Neural cell (in vitro differentiated cells): ENCODE measurements at regions not wholly inside any gene's neighbourhood (a gene's known extent, or its start where the extent isn't known, plus 50 kb on each side); places are given as distances from the start of the nearest gene placed in this dataset.

ENCODE experiments used
- H2AFZ ChIP-seq: fragments of 200-600, 300-800 bp; sonication (generic), shearing (Covaris generic); 2 replicates; pipeline ENCODE4 v1.6.0; 2014; ENCODE audit warnings: low read depth, mild to moderate bottlenecking, antibody characterized with exemption, low read length, moderate library complexity
- H3F3A ChIP-seq: fragments of 200-600 bp; shearing (Covaris generic); 2 replicates; pipeline ENCODE4 v1.6.1; 2016; ENCODE audit warnings: mild to moderate bottlenecking, moderate library complexity, mixed read lengths, antibody characterized with exemption, low read length; ENCODE audit not compliant: insufficient read depth, poor library complexity, severe bottlenecking
- H3K27ac ChIP-seq: fragments of 200-600, 300-800 bp; sonication (generic), shearing (Covaris generic); 2 replicates; pipeline ENCODE4 v1.5.1; 2014; ENCODE audit warnings: mild to moderate bottlenecking, low read length, moderate library complexity
- H3K27me3 ChIP-seq: fragments of 300-800, 200-600 bp; sonication (generic), shearing (Covaris generic); 2 replicates; pipeline ENCODE4 v1.6.0; 2014; ENCODE audit warnings: mild to moderate bottlenecking, low read depth, low read length, moderate library complexity; ENCODE audit not compliant: insufficient read depth
- H3K36me3 ChIP-seq: fragments of 300-800, 200-600 bp; sonication (generic), shearing (Covaris generic); 2 replicates; pipeline ENCODE4 v1.5.1; 2014; ENCODE audit warnings: mild to moderate bottlenecking, antibody characterized with exemption, low read length, moderate library complexity; ENCODE audit not compliant: insufficient read depth
- H3K4me2 ChIP-seq: fragments of 300-800, 200-600 bp; sonication (generic), shearing (Covaris generic); 2 replicates; pipeline ENCODE4 v1.6.0; 2014; ENCODE audit warnings: mild to moderate bottlenecking, low read length
- H3K4me3 ChIP-seq: fragments of 300-800, 200-600 bp; sonication (generic), shearing (Covaris generic); 2 replicates; pipeline ENCODE4 v1.5.1; 2014; ENCODE audit warnings: mild to moderate bottlenecking, low read length, moderate library complexity
- H3K79me2 ChIP-seq: fragments of 200-600 bp; shearing (Covaris generic); replicated peaks from 2 replicates; pipeline ENCODE4 v1.6.0; 2014; ENCODE audit warnings: mild to moderate bottlenecking, low read length, moderate library complexity; ENCODE audit not compliant: insufficient read depth
- H3K9ac ChIP-seq: fragments of 300-800, 200-600 bp; sonication (generic), shearing (Covaris generic); 2 replicates; pipeline ENCODE4 v1.6.1; 2016; ENCODE audit warnings: mild to moderate bottlenecking, low read length, mixed read lengths
- H3K9me2 ChIP-seq: fragments of 200-600 bp; shearing (Covaris generic); 2 replicates; pipeline ENCODE4 v1.6.1; 2016; ENCODE audit warnings: mild to moderate bottlenecking, low read length, mixed read lengths; ENCODE audit not compliant: insufficient read depth
- H3K9me3 ChIP-seq: fragments of 200-600, 300-800 bp; sonication (generic), shearing (Covaris generic); 2 replicates; pipeline ENCODE4 v1.6.1; 2016; ENCODE audit warnings: mild to moderate bottlenecking, mixed run types, low read length, moderate library complexity, mixed read lengths
- H4K20me1 ChIP-seq: fragments of 200-600 bp; shearing (Covaris generic); 2 replicates; pipeline ENCODE4 v1.6.1; 2016; ENCODE audit warnings: mild to moderate bottlenecking, mixed run types; ENCODE audit not compliant: insufficient read depth
- EP300 ChIP-seq: fragments of 450-650 bp; conservative IDR thresholded peaks from 2 replicates; pipeline ENCODE4 v1.6.1; 2014; ENCODE audit warnings: antibody characterized with exemption, mild to moderate bottlenecking, moderate library complexity; ENCODE audit not compliant: poor library complexity, severe bottlenecking
- EZH2 ChIP-seq: fragments of 200-600, 300-800 bp; shearing (Covaris generic), sonication (generic); IDR thresholded peaks from 2 replicates; pipeline ENCODE4 v1.6.1; 2014; ENCODE audit warnings: antibody characterized with exemption, low read length, borderline replicate concordance, mild to moderate bottlenecking; ENCODE audit not compliant: insufficient read depth, poor library complexity, severe bottlenecking
- MXI1 ChIP-seq: fragments of 450-650 bp; conservative IDR thresholded peaks from 2 replicates; pipeline ENCODE4 v1.6.1; 2014; ENCODE audit warnings: antibody characterized with exemption, mild to moderate bottlenecking; ENCODE audit not compliant: poor library complexity, severe bottlenecking
- POLR2AphosphoS5 ChIP-seq: IDR thresholded peaks from 2 replicates; pipeline ENCODE4 v1.6.1; 2012
- RAD21 ChIP-seq: fragments of 450-650 bp; conservative IDR thresholded peaks from 2 replicates; pipeline ENCODE4 v1.6.1; 2014; ENCODE audit warnings: antibody characterized with exemption, mild to moderate bottlenecking, moderate library complexity
- SMC3 ChIP-seq: fragments of 450-650 bp; conservative IDR thresholded peaks from 2 replicates; pipeline ENCODE4 v1.6.1; 2014; ENCODE audit warnings: antibody characterized with exemption, mild to moderate bottlenecking, moderate library complexity; ENCODE audit not compliant: poor library complexity
- TAF1 ChIP-seq: IDR thresholded peaks from 2 replicates; pipeline ENCODE4 v1.6.1; 2012; ENCODE audit warnings: low read depth
- TF ChIP-seq, protein P1 (sequence below): fragments of 450-650 bp; IDR thresholded peaks from 2 replicates; pipeline ENCODE4 v1.5.1; 2014; ENCODE audit warnings: antibody characterized with exemption, mild to moderate bottlenecking, moderate library complexity; ENCODE audit not compliant: poor library complexity, severe bottlenecking
- TF ChIP-seq, protein P2 (sequence below): IDR thresholded peaks from 2 replicates; pipeline ENCODE4 v1.6.1; 2012; ENCODE audit warnings: borderline replicate concordance

DNA sequence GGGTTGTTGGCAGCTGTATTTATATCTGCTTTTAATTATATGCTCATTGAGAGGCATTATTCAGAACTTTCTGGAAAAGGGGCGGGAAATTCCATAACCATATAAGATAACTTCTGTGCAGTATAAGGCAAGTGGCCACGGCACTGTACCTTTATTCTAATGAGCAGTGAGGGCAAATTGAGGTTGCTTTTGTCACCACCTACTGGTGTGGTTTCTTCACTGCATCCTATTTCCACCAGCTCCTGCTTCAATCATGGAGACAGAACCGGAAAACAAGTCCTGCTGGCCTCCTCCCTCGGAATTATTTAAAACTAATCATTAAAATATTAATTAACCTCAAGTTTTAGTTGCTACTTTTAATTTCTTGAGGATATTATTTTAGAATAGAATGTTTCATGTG, 759.4 kb downstream of the CBLN2 start:
- Histone ChIP-seq H3K4me3 (no peak overlapping the region), H3K9me3 (no peaks in the 10 kb centered on the region), H3K9me2 (no peaks in the 10 kb centered on the region), H3K79me2 (no peaks in the 10 kb centered on the region), H3K27me3 (no peaks in the 10 kb centered on the region), H3K4me2 (no peak overlapping the region), H3F3A (no peaks in the 10 kb centered on the region), H3K36me3 (no peaks in the 10 kb centered on the region), H4K20me1 (no peaks in the 10 kb centered on the region), H3K9ac (no peak overlapping the region), H3K27ac (no peak overlapping the region), H2AFZ (no peak overlapping the region)
- TF ChIP-seq SMC3: no peak
- no peak for TF ChIP-seq EP300
- no peak for TF ChIP-seq EZH2
- no peak for TF ChIP-seq MXI1
- TF ChIP-seq TAF1: no peak
- TF ChIP-seq RAD21: no peak

DNA sequence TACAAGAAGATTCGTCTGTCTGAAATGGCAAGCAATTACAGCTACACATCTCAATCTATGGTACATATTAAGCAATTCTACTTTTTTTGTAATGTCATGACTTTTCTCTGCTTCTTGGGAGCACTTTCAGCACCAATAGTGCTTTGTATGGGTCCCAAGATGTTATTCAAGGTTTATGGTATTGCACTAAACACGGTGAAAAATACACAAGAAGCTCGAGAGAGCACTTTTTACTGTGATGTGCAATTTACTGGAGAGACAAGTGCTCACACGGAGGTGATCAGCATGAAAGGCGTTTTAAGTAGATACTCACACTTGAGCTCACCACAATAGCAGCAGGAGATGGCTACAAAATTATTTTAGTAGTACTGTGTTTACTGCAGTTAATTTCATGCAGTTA, 783.6 kb downstream of the CBLN2 start:
- TF ChIP-seq RAD21 (no peak), TAF1 (no peak), MXI1 (no peak), EP300 (no peak), EZH2 (no peak), POLR2AphosphoS5 (no peak), SMC3 (no peak)
- TF ChIP-seq, protein P1, sequence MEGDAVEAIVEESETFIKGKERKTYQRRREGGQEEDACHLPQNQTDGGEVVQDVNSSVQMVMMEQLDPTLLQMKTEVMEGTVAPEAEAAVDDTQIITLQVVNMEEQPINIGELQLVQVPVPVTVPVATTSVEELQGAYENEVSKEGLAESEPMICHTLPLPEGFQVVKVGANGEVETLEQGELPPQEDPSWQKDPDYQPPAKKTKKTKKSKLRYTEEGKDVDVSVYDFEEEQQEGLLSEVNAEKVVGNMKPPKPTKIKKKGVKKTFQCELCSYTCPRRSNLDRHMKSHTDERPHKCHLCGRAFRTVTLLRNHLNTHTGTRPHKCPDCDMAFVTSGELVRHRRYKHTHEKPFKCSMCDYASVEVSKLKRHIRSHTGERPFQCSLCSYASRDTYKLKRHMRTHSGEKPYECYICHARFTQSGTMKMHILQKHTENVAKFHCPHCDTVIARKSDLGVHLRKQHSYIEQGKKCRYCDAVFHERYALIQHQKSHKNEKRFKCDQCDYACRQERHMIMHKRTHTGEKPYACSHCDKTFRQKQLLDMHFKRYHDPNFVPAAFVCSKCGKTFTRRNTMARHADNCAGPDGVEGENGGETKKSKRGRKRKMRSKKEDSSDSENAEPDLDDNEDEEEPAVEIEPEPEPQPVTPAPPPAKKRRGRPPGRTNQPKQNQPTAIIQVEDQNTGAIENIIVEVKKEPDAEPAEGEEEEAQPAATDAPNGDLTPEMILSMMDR: no peak
- TF ChIP-seq, protein P2, sequence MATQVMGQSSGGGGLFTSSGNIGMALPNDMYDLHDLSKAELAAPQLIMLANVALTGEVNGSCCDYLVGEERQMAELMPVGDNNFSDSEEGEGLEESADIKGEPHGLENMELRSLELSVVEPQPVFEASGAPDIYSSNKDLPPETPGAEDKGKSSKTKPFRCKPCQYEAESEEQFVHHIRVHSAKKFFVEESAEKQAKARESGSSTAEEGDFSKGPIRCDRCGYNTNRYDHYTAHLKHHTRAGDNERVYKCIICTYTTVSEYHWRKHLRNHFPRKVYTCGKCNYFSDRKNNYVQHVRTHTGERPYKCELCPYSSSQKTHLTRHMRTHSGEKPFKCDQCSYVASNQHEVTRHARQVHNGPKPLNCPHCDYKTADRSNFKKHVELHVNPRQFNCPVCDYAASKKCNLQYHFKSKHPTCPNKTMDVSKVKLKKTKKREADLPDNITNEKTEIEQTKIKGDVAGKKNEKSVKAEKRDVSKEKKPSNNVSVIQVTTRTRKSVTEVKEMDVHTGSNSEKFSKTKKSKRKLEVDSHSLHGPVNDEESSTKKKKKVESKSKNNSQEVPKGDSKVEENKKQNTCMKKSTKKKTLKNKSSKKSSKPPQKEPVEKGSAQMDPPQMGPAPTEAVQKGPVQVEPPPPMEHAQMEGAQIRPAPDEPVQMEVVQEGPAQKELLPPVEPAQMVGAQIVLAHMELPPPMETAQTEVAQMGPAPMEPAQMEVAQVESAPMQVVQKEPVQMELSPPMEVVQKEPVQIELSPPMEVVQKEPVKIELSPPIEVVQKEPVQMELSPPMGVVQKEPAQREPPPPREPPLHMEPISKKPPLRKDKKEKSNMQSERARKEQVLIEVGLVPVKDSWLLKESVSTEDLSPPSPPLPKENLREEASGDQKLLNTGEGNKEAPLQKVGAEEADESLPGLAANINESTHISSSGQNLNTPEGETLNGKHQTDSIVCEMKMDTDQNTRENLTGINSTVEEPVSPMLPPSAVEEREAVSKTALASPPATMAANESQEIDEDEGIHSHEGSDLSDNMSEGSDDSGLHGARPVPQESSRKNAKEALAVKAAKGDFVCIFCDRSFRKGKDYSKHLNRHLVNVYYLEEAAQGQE: no peak
- Histone ChIP-seq H3K27me3 (no peaks in the 10 kb centered on the region), H3K9me2 (no peaks in the 10 kb centered on the region), H4K20me1 (no peaks in the 10 kb centered on the region), H3K36me3 (no peaks in the 10 kb centered on the region), H3K9ac (no peak overlapping the region), H3F3A (no peaks in the 10 kb centered on the region), H3K9me3 (peaks cover 10% of the 10 kb centered on the region), H3K4me2 (no peak overlapping the region), H3K27ac (no peak overlapping the region), H3K4me3 (no peak overlapping the region), H2AFZ (no peak overlapping the region), H3K79me2 (no peaks in the 10 kb centered on the region)
